Right atrium auricular region (tissue), 2 donors: ENCODE measurements at regions not wholly inside any gene's neighbourhood (a gene's known extent, or its start where the extent isn't known, plus 50 kb on each side); places are given as distances from the start of the nearest gene placed in this dataset.
"Not testable (repeated sequence)": the region's sequence is repeated elsewhere in the genome, so short reads cannot be mapped to it uniquely, and the experiment has no call there.

Source experiments
- DNase-seq: peaks from one replicate; pipeline ENCODE4 v3.0.0-alpha.2; 2019; ENCODE audit warnings: low spot score
- H3K27ac ChIP-seq, 2 donors: fragments of 200-600 bp; sonication (generic); 1 replicate in 1 of 2; 2 replicates in 1 of 2; pipeline ENCODE4 v1.5.1; 2016 to 2019
- H3K27me3 ChIP-seq, 2 donors: fragments of 200-600 bp; sonication (generic); one replicate each; pipeline versions ENCODE4 v1.5.1 to v1.6.0; 2017 to 2019
- H3K36me3 ChIP-seq: fragments of 200-600 bp; sonication (generic); one replicate; pipeline ENCODE4 v1.5.1; 2016
- H3K4me1 ChIP-seq, 2 donors: fragments of 200-600 bp; sonication (generic); one replicate each; pipeline versions ENCODE4 v1.5.1 to v1.6.0; 2017 to 2019
- H3K4me3 ChIP-seq, 2 donors: fragments of 200-600 bp; sonication (generic); 1 replicate in 1 of 2; 2 replicates in 1 of 2; pipeline ENCODE4 v1.5.1; 2017 to 2019; ENCODE audit warnings: mild to moderate bottlenecking in 1 of 2, moderate library complexity in 1 of 2
- H3K9me3 ChIP-seq, 2 donors: fragments of 200-600 bp; sonication (generic); one replicate each; pipeline ENCODE4 v1.5.1; 2019
- CTCF ChIP-seq, 2 donors: fragments of 200-600 bp; sonication (generic); IDR thresholded peaks; one replicate each; pipeline ENCODE4 v1.5.1; 2019; ENCODE audit warnings: antibody characterized with exemption in 2 of 2

DNA sequence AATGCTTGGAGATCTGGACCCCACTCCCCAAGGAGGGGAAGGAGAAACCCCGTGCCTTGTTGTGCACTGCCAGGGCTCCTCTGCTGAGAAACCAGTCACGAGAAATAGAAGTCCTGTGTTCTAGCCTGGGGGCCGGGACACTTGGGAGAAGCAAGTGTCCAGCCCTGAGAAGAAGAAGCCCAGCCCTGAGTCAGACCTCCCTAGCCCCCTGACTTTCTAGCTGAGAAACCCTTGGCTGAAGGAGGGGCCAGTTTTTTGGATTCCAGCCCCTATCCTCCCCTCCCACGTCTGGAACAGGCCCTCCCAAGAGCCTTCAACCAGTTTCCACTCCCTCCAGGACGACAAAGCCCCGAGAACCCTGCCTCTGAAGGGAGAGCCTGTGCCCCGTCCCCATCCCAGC lies 100.5 kb downstream of the NAV1 start:
- Histone ChIP-seq H3K4me3 (no peak overlapping the region), H3K27me3 (no peaks in the 10 kb centered on the region), H3K9me3 (no peaks in the 10 kb centered on the region), H3K27ac (peak overlapping the region; percentile 44 to 45), H3K36me3 (no peaks in the 10 kb centered on the region), H3K4me1 (peaks cover 0 to 50% of the 10 kb centered on the region in 2 donors)
- TF ChIP-seq CTCF (IDR thresholded peaks at IDR 0.05) = no peak
- no peak for DNase-seq

GRCh38 chr1:201639826-201640225 lies 100.9 kb downstream of the NAV1 start:
- Histone ChIP-seq H3K4me1 (peaks cover 0 to 45% of the 10 kb centered on the region in 2 donors), H3K9me3 (no peaks in the 10 kb centered on the region)

GRCh38 chr1:201640624-201641023 lies 101.7 kb downstream of the NAV1 start:
- DNase-seq = no peak
- Histone ChIP-seq H3K27ac (peak overlapping the region; percentile 44 to 45), H3K4me1 (peaks cover 0 to 43% of the 10 kb centered on the region in 2 donors)

More at GRCh38 chr1:201639826-201640225, 100.9 kb downstream of the NAV1 start:
- Histone ChIP-seq H3K4me3 (no peak overlapping the region), H3K27me3 (no peaks in the 10 kb centered on the region), H3K27ac (peak overlapping the region; percentile 44 to 45), H3K36me3 (no peaks in the 10 kb centered on the region)
- no peak for DNase-seq
- no peak for TF ChIP-seq CTCF (IDR thresholded peaks at IDR 0.05)

GRCh38 chr1:201641524-201642253 lies 102.8 kb downstream of the NAV1 start:
- TF ChIP-seq CTCF (IDR thresholded peaks at IDR 0.05) = no peak
- no peaks in the 10 kb centered on the region for H3K27me3 ChIP-seq
- H3K9me3 ChIP-seq = no peaks in the 10 kb centered on the region
- peaks cover 0 to 36% of the 10 kb centered on the region in 2 donors for H3K4me1 ChIP-seq
- H3K4me3 ChIP-seq = no peak overlapping the region
- no peak for DNase-seq
- H3K36me3 ChIP-seq = no peaks in the 10 kb centered on the region
- peak overlapping the region; percentile 9 to 26 for H3K27ac ChIP-seq

More at GRCh38 chr1:201640624-201641023, 101.7 kb downstream of the NAV1 start:
- Histone ChIP-seq H3K27me3 (no peaks in the 10 kb centered on the region), H3K9me3 (no peaks in the 10 kb centered on the region), H3K36me3 (no peaks in the 10 kb centered on the region), H3K4me3 (no peak overlapping the region)
- TF ChIP-seq CTCF (IDR thresholded peaks at IDR 0.05) = no peak

DNA sequence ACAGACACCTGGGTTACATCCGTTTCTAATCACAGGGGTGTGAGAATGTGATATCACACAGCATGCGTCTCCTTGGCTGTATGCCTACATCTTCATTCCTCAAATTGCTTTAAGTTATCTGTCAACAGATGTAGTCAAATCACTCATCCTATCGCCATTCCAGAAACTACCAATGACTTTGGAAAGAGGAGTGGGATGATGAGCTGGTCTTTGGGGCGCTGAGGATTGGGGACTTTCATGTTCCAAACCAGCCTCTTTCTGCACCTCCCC lies 104.8 kb downstream of the NAV1 start:
- Histone ChIP-seq H3K36me3 (no peaks in the 10 kb centered on the region), H3K27me3 (no peaks in the 10 kb centered on the region), H3K4me3 (no peak overlapping the region), H3K27ac (no peak overlapping the region), H3K9me3 (no peaks in the 10 kb centered on the region), H3K4me1 (peaks cover 0 to 45% of the 10 kb centered on the region in 2 donors)
- no peak for TF ChIP-seq CTCF (IDR thresholded peaks at IDR 0.05)
- no peak for DNase-seq

- H3K27ac ChIP-seq = no peak overlapping the region
- TF ChIP-seq CTCF (IDR thresholded peaks at IDR 0.05) = no peak
- H3K4me1 ChIP-seq = peaks cover 0 to 45% of the 10 kb centered on the region in 2 donors
Measured at GRCh38 chr1:201644197-201644596, 105.3 kb downstream of the NAV1 start.

DNA sequence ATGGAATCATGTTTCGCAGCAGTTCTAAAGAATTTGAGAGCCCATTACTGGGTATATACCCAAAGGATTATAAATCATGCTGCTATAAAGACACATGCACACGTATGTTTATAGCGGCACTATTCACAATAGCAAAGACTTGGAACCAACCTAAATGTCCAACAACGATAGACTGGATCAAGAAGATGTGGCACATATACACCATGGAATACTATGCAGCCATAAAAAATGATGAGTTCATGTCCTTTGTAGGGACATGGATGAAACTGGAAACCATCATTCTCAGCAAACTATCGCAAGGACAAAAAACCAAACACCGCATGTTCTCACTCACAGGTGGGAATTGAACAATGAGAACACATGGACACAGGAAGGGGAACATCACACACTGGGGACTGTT lies 106.1 kb downstream of the NAV1 start:
- not testable (repeated sequence) for H3K4me3 ChIP-seq, H3K27me3 ChIP-seq, H3K36me3 ChIP-seq, H3K27ac ChIP-seq, DNase-seq, H3K9me3 ChIP-seq
- H3K4me1 ChIP-seq = peaks cover 0 to 44% of the 10 kb centered on the region in 2 donors

More at GRCh38 chr1:201644197-201644596, 105.3 kb downstream of the NAV1 start:
- no peak for DNase-seq
- no peaks in the 10 kb centered on the region for H3K9me3 ChIP-seq
- H3K27me3 ChIP-seq = no peaks in the 10 kb centered on the region
- no peak overlapping the region for H3K4me3 ChIP-seq
- no peaks in the 10 kb centered on the region for H3K36me3 ChIP-seq
